22Rv1 (cell line): ENCODE measurements at regions not wholly inside any gene's neighbourhood (a gene's known extent, or its start where the extent isn't known, plus 50 kb on each side); places are given as distances from the start of the nearest gene placed in this dataset.

Experiments
- ZFX ChIP-seq: fragments of 450-650 bp; IDR thresholded peaks from 2 replicates; pipeline ENCODE4 v1.6.1; 2017; ENCODE audit warnings: antibody characterized with exemption, borderline replicate concordance
- TF ChIP-seq, protein P1 (sequence below): fragments of 450-650 bp; IDR thresholded peaks from 2 replicates; pipeline ENCODE4 v1.5.1; 2017; ENCODE audit warnings: mild to moderate bottlenecking

DNA sequence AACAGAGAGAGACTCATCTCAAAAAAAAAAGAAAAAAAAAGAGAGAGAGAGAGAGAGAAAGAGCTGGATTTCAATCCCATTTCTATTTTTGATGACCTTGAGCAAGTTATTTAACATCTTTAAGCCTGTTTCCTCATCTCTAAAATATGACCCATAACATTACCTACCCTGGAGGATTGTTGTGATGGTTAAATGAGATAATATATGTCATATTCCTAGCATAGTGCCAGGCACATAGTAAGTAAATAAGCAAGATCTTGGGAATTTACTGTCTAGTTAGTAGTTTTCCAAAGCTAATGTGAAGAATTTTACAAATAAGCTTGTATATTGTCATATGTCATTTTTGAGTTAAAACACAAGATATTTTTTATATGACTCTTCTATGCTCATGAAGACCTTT lies 236.5 kb downstream of the PHLDA1 start:
- TF ChIP-seq, protein P1, sequence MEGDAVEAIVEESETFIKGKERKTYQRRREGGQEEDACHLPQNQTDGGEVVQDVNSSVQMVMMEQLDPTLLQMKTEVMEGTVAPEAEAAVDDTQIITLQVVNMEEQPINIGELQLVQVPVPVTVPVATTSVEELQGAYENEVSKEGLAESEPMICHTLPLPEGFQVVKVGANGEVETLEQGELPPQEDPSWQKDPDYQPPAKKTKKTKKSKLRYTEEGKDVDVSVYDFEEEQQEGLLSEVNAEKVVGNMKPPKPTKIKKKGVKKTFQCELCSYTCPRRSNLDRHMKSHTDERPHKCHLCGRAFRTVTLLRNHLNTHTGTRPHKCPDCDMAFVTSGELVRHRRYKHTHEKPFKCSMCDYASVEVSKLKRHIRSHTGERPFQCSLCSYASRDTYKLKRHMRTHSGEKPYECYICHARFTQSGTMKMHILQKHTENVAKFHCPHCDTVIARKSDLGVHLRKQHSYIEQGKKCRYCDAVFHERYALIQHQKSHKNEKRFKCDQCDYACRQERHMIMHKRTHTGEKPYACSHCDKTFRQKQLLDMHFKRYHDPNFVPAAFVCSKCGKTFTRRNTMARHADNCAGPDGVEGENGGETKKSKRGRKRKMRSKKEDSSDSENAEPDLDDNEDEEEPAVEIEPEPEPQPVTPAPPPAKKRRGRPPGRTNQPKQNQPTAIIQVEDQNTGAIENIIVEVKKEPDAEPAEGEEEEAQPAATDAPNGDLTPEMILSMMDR, result no peak
- no peak for TF ChIP-seq ZFX
